ENCODE measurements at regions not wholly inside any gene's neighbourhood (a gene's known extent, or its start where the extent isn't known, plus 50 kb on each side); places are given as distances from the start of the nearest gene placed in this dataset.

DNA sequence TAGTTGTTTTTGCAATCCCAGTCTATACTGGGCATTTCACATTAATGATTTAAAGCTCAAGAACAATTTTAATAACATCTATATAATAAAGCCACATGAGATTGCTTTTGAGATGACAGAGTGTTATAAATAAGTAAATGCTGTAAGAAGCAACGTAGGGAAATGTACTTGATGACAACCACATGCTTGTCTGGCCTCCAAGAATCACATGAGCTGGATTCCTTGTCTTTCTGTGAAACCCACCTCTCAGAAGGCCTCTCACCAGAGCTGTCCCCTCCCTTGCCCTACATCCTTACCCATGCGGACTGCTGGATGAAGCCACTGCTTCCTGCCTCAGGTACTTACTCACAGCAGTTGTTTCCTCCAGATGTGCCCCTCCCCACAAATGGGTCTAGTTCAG, 145.1 kb upstream of the CTTNBP2NL start:
- TF ChIP-seq, protein P1, sequence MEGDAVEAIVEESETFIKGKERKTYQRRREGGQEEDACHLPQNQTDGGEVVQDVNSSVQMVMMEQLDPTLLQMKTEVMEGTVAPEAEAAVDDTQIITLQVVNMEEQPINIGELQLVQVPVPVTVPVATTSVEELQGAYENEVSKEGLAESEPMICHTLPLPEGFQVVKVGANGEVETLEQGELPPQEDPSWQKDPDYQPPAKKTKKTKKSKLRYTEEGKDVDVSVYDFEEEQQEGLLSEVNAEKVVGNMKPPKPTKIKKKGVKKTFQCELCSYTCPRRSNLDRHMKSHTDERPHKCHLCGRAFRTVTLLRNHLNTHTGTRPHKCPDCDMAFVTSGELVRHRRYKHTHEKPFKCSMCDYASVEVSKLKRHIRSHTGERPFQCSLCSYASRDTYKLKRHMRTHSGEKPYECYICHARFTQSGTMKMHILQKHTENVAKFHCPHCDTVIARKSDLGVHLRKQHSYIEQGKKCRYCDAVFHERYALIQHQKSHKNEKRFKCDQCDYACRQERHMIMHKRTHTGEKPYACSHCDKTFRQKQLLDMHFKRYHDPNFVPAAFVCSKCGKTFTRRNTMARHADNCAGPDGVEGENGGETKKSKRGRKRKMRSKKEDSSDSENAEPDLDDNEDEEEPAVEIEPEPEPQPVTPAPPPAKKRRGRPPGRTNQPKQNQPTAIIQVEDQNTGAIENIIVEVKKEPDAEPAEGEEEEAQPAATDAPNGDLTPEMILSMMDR (IDR thresholded peaks at IDR 0.05): no peak
- TF ChIP-seq POLR2AphosphoS5 (IDR thresholded peaks at IDR 0.05): no peak
- TF ChIP-seq POLR2A (IDR thresholded peaks at IDR 0.05): no peak

All from prostate gland (tissue), 2 donors.